CD8-positive, alpha-beta memory T cell (primary cell): ENCODE measurements at regions not wholly inside any gene's neighbourhood (a gene's known extent, or its start where the extent isn't known, plus 50 kb on each side); places are given as distances from the start of the nearest gene placed in this dataset.
A peak's percentile ranks its signal among the peaks of the same experiment; 100 is the strongest.
"Not testable (repeated sequence)": the region's sequence is repeated elsewhere in the genome, so short reads cannot be mapped to it uniquely, and the experiment has no call there.

Experiments used
- CTCF ChIA-PET: fragments of 350-600 bp; sonication (Branson Sonifier 250); formaldehyde crosslinking; loops from one replicate; lab custom pipeline; 2021; ENCODE audit warnings: antibody characterized with exemption; lab: Charles Lee
- POLR2A ChIA-PET: fragments of 350-600 bp; sonication (Branson Sonifier 250); formaldehyde crosslinking; loops from one replicate; lab custom pipeline; 2021; ENCODE audit warnings: antibody characterized with exemption; lab: Charles Lee
- DNase-seq, 5 donors: peaks; one replicate each; pipeline versions ENCODE4 v3.0.0 to v3.0.0-alpha.2; 2020 to 2022; ENCODE audit warnings: mixed read lengths in 1 of 5
- H3K27ac ChIP-seq: one replicate; pipeline ENCODE4 v1.7.0; 2013; ENCODE audit warnings: low read depth, mild to moderate bottlenecking, low read length, moderate library complexity
- H3K27me3 ChIP-seq: 2 replicates; pipeline ENCODE4 v1.7.0; 2013; ENCODE audit warnings: low read length, mild to moderate bottlenecking; ENCODE audit not compliant: insufficient read depth, poor library complexity, severe bottlenecking
- H3K36me3 ChIP-seq: 2 replicates; pipeline ENCODE4 v1.7.0; 2013; ENCODE audit warnings: mild to moderate bottlenecking, low read length, moderate library complexity; ENCODE audit not compliant: insufficient read depth
- H3K4me1 ChIP-seq: 2 replicates; pipeline ENCODE4 v1.7.0; 2013; ENCODE audit warnings: mild to moderate bottlenecking, low read length, moderate library complexity; ENCODE audit not compliant: insufficient read depth
- H3K4me3 ChIP-seq: 2 replicates; pipeline ENCODE4 v1.7.0; 2013; ENCODE audit warnings: mild to moderate bottlenecking, low read length
- H3K9me3 ChIP-seq: 2 replicates; pipeline ENCODE4 v1.7.0; 2013; ENCODE audit warnings: mild to moderate bottlenecking, low read length
- H3K27ac Mint-ChIP-seq, 8 donors: one replicate each; pipeline ENCODE4 v1.8.0; 2020 to 2021; ENCODE audit warnings: mixed read lengths in 8 of 8, mild to moderate bottlenecking in 6 of 8, inconsistent platforms in 3 of 8, moderate library complexity in 3 of 8
- H3K27me3 Mint-ChIP-seq, 2 donors: one replicate each; pipeline ENCODE4 v1.8.0; 2020 to 2021; ENCODE audit warnings: mixed read lengths in 2 of 2, mild to moderate bottlenecking in 1 of 2, moderate library complexity in 1 of 2
- H3K36me3 Mint-ChIP-seq, 3 donors: one replicate each; pipeline ENCODE4 v1.8.0; 2020 to 2021; ENCODE audit warnings: mixed read lengths in 3 of 3, inconsistent platforms in 1 of 3, mild to moderate bottlenecking in 1 of 3
- H3K4me1 Mint-ChIP-seq, 3 donors: one replicate each; pipeline ENCODE4 v1.8.0; 2020 to 2021; ENCODE audit warnings: mixed read lengths in 3 of 3, inconsistent platforms in 1 of 3, mild to moderate bottlenecking in 1 of 3
- H3K4me3 Mint-ChIP-seq, 7 donors: one replicate each; pipeline ENCODE4 v1.8.0; 2020 to 2021; ENCODE audit warnings: mixed read lengths in 7 of 7, mild to moderate bottlenecking in 6 of 7, moderate library complexity in 4 of 7, inconsistent platforms in 2 of 7
- H3K9me3 Mint-ChIP-seq, 5 donors: one replicate each; pipeline ENCODE4 v1.8.0; 2020 to 2022; ENCODE audit warnings: mixed read lengths in 5 of 5, mild to moderate bottlenecking in 3 of 5, moderate library complexity in 2 of 5, inconsistent platforms in 1 of 5

DNA sequence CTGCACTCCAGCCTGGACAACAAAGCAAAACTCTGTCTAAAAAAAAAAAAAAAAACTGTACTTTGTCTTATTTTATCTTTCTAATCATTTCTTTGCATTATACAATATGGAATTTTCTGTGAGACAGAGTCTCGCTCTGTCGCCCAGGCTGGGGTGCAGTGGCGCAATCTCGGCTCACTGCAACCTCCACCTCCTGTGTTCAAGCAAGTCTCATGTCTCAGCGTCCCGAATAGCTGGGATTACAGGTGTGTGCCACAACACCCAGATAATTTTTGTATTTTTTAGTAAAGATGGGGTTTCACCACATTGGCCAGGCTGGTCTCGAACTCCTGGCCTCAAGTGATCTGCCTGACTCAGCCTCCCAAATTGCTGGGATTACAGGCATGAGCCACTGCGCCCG lies 90.0 kb downstream of the MRPL14 start:
- H3K4me3 ChIP-seq, H3K9me3 ChIP-seq, H3K27ac Mint-ChIP-seq, CTCF ChIA-PET, DNase-seq, H3K36me3 ChIP-seq, H3K36me3 Mint-ChIP-seq, H3K27ac ChIP-seq, H3K4me1 Mint-ChIP-seq, H3K9me3 Mint-ChIP-seq, H3K4me3 Mint-ChIP-seq, H3K27me3 ChIP-seq, POLR2A ChIA-PET, H3K4me1 ChIP-seq: not testable (repeated sequence)
- peaks cover 5 to 19% of the 10 kb centered on the region in 2 donors for H3K27me3 Mint-ChIP-seq

DNA sequence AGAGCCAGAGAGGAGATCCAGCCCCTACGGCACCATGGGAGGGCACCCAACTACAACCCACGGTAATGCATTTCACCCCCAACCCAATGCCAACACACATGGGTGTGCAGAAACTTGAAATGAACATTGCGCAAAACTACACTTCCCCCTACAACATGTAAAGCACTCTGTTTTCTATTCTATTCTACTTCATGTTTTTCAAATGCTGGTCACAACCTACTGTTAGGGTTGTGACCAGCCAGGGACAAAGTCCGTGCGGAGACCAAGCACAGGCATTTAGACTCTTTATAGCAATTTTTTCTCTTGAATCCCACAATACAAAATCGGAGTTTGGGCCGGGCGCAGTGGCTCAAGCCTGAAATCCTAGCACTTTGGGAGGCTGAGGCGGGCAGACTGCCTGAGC lies 90.6 kb downstream of the MRPL14 start:
- CTCF ChIA-PET, result no interaction called here

DNA sequence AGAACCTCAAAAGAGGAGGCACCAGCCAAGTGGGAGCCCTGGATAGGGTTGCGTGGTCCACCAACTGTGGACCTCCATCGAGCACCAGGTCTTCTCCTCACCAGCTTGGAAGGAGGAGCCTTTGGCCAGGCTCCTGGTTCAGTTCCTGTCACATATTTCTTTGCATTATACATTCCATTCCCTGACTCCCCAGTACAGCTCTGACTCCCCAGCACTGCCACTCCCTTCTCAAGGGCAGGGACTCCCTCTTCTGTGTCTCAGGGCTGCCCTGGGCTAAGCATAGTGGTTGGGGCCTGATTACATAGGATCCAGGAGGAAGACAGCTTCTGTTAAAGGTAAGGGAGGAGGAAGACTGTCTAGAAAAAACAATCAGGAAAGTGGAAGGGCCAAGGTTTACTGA lies 91.1 kb downstream of the MRPL14 start:
- no peak overlapping the region for H3K4me3 ChIP-seq
- H3K27me3 Mint-ChIP-seq, result peaks cover 6 to 19% of the 10 kb centered on the region in 2 donors
- no peaks in the 10 kb centered on the region for H3K4me1 Mint-ChIP-seq
- no peak overlapping the region for H3K27ac ChIP-seq
- DNase-seq, result peak in 1 of 5 donors; percentile 18
- no peak overlapping the region for H3K4me3 Mint-ChIP-seq
- H3K27ac Mint-ChIP-seq, result peak overlapping the region in 1 of 8 donors; percentile 25
- no peaks in the 10 kb centered on the region for H3K27me3 ChIP-seq
- ChIA-PET CTCF (no interaction called here), POLR2A (no interaction called here)
- H3K4me1 ChIP-seq, result no peaks in the 10 kb centered on the region
- no peaks in the 10 kb centered on the region for H3K36me3 Mint-ChIP-seq
- H3K9me3 Mint-ChIP-seq, result no peaks in the 10 kb centered on the region
- no peaks in the 10 kb centered on the region for H3K9me3 ChIP-seq
- no peaks in the 10 kb centered on the region for H3K36me3 ChIP-seq

More for the DNA sequence above, 90.6 kb downstream of the MRPL14 start:
- Histone ChIP-seq H3K4me1 (no peaks in the 10 kb centered on the region), H3K4me3 (no peak overlapping the region), H3K9me3 (no peaks in the 10 kb centered on the region), H3K36me3 (no peaks in the 10 kb centered on the region), H3K27me3 (no peaks in the 10 kb centered on the region), H3K27ac (no peak overlapping the region)
- Mint-ChIP-seq H3K27me3 (peaks cover 5 to 19% of the 10 kb centered on the region in 2 donors), H3K9me3 (no peaks in the 10 kb centered on the region), H3K4me3 (no peak overlapping the region), H3K36me3 (no peaks in the 10 kb centered on the region), H3K27ac (no peak overlapping the region), H3K4me1 (no peaks in the 10 kb centered on the region)
- POLR2A ChIA-PET, result no interaction called here
- no peak for DNase-seq

DNA sequence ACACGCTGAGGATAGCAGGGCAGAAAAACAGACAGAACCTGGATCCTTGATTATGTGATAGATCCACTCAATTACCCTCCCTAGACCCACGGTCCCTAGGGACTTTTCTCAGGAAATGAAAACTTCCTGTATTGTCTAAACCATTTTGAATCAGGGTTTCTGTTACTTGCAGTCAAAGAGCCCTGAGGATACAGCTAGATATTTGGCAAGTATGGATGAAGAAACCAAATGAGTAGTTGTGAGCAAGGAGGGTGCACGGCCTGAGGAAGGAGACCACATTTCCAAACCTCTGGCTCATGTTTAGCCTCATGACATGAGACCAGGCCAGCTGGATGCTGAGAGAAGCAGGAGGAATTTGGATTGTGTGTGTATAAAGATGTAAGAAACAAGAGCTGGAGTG lies 91.6 kb downstream of the MRPL14 start:
- no peaks in the 10 kb centered on the region for H3K4me1 Mint-ChIP-seq

DNA sequence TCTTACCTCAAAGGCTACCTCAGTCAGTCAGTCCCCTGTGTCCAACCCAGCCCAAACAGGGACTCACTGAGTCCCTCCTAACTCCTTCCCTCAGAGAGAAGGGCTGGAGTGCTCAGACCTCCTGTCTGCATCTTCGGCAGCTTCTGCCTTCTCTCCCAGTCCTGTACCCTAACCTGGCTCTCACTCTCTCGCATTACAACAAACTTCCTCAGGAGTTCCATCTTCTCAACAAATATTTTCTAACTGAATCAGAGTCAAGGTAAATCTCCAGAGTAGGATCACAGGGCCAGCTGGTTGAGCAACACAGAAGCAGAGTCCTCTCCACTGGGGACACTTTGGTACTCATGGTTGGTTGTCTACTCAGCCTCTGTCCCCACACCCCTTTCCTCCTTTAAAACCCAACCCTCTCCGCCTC lies 92.3 kb downstream of the MRPL14 start:
- H3K9me3 Mint-ChIP-seq, result no peaks in the 10 kb centered on the region
- DNase-seq, result no peak
- H3K27ac Mint-ChIP-seq, result no peak overlapping the region
- no peak overlapping the region for H3K4me3 ChIP-seq
- H3K36me3 ChIP-seq, result no peaks in the 10 kb centered on the region
- no peak overlapping the region for H3K4me3 Mint-ChIP-seq
- ChIA-PET POLR2A (no interaction called here), CTCF (no interaction called here)
- no peaks in the 10 kb centered on the region for H3K4me1 Mint-ChIP-seq
- no peaks in the 10 kb centered on the region for H3K36me3 Mint-ChIP-seq
- H3K27me3 Mint-ChIP-seq, result peaks cover 5 to 24% of the 10 kb centered on the region in 2 donors
- no peaks in the 10 kb centered on the region for H3K4me1 ChIP-seq
- H3K27me3 ChIP-seq, result no peaks in the 10 kb centered on the region
- H3K9me3 ChIP-seq, result no peaks in the 10 kb centered on the region
- no peak overlapping the region for H3K27ac ChIP-seq

More for the DNA sequence above, 91.6 kb downstream of the MRPL14 start:
- Histone ChIP-seq H3K4me1 (no peaks in the 10 kb centered on the region), H3K9me3 (no peaks in the 10 kb centered on the region), H3K4me3 (no peak overlapping the region), H3K27ac (no peak overlapping the region), H3K36me3 (no peaks in the 10 kb centered on the region), H3K27me3 (no peaks in the 10 kb centered on the region)
- H3K4me3 Mint-ChIP-seq, result no peak overlapping the region
- H3K27me3 Mint-ChIP-seq, result peaks cover 7 to 19% of the 10 kb centered on the region in 2 donors
- H3K36me3 Mint-ChIP-seq, result no peaks in the 10 kb centered on the region
- H3K9me3 Mint-ChIP-seq, result no peaks in the 10 kb centered on the region
- ChIA-PET CTCF (no interaction called here), POLR2A (no interaction called here)
- no peak for DNase-seq
- peak overlapping the region in 1 of 8 donors; percentile 52 for H3K27ac Mint-ChIP-seq

DNA sequence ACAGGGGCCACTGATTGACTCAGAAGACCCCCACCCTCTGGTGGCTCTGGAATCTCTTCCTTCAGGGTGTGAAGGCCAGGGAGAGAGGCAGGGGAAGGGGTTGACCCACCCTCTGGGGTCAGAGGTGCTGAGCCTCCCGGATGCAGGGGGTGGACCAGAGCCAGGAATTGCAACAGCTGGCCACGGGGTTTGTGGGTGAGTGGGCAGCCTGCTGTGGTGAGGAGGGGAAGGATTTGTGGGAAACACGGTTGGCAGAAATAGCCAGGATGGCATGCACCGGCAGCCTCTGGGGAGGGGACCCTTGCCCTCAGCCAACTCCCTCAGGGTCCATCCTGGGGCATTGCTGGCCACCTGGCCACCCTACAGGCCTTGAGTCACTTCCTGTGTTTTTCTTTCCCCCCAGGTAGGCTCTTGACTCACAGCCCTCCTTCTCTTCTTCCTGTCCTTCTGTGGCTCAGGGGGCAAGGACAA lies 92.8 kb downstream of the MRPL14 start:
- no peak overlapping the region for H3K4me3 Mint-ChIP-seq
- ChIA-PET CTCF (no interaction called here), POLR2A (no interaction called here)
- no peaks in the 10 kb centered on the region for H3K36me3 Mint-ChIP-seq
- no peak overlapping the region for H3K27ac Mint-ChIP-seq
- H3K27me3 Mint-ChIP-seq, result peaks cover 5 to 25% of the 10 kb centered on the region in 2 donors
- no peaks in the 10 kb centered on the region for H3K27me3 ChIP-seq
- no peak overlapping the region for H3K4me3 ChIP-seq
- no peak for DNase-seq
- no peaks in the 10 kb centered on the region for H3K36me3 ChIP-seq
- H3K9me3 Mint-ChIP-seq, result no peaks in the 10 kb centered on the region
- H3K27ac ChIP-seq, result no peak overlapping the region
- H3K4me1 ChIP-seq, result no peaks in the 10 kb centered on the region
- no peaks in the 10 kb centered on the region for H3K4me1 Mint-ChIP-seq
- no peaks in the 10 kb centered on the region for H3K9me3 ChIP-seq

DNA sequence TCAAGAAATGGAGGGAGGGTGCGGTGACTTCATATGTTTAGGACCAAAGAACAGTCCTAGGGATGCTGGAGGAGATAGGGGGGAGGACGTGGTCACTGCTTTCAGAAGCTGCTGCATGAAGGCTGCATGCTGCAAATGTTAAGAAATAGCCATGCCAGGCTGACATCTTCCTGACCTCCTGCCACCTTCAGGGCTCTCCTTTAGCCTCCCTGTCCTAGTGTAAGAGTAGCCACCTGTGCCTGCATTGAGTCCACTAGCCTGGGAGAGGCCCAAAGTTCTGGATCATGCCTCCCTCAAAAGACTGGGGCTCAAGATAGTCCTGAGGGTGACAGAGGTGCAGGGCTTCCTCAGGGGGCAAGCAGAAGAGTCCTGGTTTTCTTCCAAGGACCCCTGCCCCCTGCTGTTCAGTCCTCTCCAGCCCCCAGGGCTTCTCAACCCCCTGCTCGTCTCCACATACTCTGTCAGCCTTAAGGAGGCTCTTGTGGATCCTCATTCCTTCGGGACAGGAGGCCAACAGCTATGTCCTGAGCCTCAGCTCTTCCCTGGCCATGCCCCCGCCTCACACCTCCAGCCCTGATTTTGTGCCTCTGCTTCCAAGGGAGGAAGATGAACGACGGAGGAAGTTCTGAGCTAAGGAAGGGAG lies 96.3 kb downstream of the MRPL14 start:
- no peak overlapping the region for H3K27ac Mint-ChIP-seq

DNA sequence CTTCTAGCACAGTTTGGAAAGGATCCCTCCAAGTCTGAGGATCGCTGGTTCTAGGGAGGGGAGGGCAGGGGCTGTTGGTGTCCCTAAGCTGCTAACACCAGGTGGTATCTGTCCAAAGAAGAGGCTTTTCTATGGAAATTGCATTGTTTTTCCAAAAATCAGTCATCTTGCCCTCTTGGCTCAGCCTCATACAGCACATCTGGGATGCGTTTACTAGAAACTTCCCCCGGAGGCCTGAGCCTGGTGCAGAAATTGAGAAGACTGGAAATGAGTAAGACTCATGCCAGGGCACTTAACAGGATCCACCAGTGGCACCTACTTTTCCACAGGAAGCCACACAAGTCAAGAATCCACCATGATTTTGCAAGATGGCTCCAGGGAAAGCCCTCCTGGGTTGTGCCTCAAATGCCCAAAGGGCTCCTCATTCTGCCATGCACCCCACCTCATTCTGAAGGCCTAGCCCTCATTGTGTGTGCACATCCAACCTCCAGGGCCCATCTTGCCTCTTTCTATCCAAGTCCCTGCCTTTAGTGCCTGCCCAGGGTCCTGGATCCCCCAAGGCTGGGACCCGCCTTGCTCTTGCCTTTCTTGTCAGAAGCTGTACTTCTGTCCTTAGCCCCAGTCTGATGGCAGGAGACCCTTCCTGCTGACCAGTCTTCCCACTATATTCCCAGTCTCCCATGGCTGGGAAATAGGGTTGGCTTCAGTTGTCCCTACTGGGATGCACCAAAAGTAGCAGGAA lies 97.6 kb downstream of the MRPL14 start:
- H3K4me1 Mint-ChIP-seq, result no peaks in the 10 kb centered on the region
- POLR2A ChIA-PET, result no interaction called here
- H3K27ac ChIP-seq, result no peak overlapping the region
- no peaks in the 10 kb centered on the region for H3K27me3 ChIP-seq
- H3K4me3 Mint-ChIP-seq, result no peak overlapping the region
- peaks cover 4 to 38% of the 10 kb centered on the region in 2 donors for H3K27me3 Mint-ChIP-seq
- H3K9me3 Mint-ChIP-seq, result no peaks in the 10 kb centered on the region
- no peaks in the 10 kb centered on the region for H3K36me3 ChIP-seq
- H3K27ac Mint-ChIP-seq, result no peak overlapping the region
- no peaks in the 10 kb centered on the region for H3K36me3 Mint-ChIP-seq
- DNase-seq, result no peak
- H3K4me1 ChIP-seq, result no peaks in the 10 kb centered on the region
- CTCF ChIA-PET, result no interaction called here
- no peak overlapping the region for H3K4me3 ChIP-seq
- H3K9me3 ChIP-seq, result no peaks in the 10 kb centered on the region

More for the DNA sequence above, 96.3 kb downstream of the MRPL14 start:
- no peaks in the 10 kb centered on the region for H3K4me1 ChIP-seq
- H3K4me1 Mint-ChIP-seq, result no peaks in the 10 kb centered on the region
- H3K4me3 Mint-ChIP-seq, result no peak overlapping the region
- no peak overlapping the region for H3K4me3 ChIP-seq
- ChIA-PET CTCF (no interaction called here), POLR2A (no interaction called here)
- no peaks in the 10 kb centered on the region for H3K9me3 ChIP-seq
- H3K27me3 ChIP-seq, result no peaks in the 10 kb centered on the region
- no peak for DNase-seq
- H3K36me3 Mint-ChIP-seq, result no peaks in the 10 kb centered on the region
- H3K27me3 Mint-ChIP-seq, result peaks cover 5 to 27% of the 10 kb centered on the region in 2 donors
- H3K36me3 ChIP-seq, result no peaks in the 10 kb centered on the region
- H3K9me3 Mint-ChIP-seq, result no peaks in the 10 kb centered on the region
- H3K27ac ChIP-seq, result no peak overlapping the region
